ENCODE measurements at regions not wholly inside any gene's neighbourhood (a gene's known extent, or its start where the extent isn't known, plus 50 kb on each side); places are given as distances from the start of the nearest gene placed in this dataset.

- TF ChIP-seq POLR2A (IDR thresholded peaks at IDR 0.05) (no peak), CTCF (IDR thresholded peaks at IDR 0.05) (no peak)
Measured at GRCh38 chr9:91032121-91032531, 230.5 kb downstream of the SYK start.

All from ovary (tissue), 3 donors.